PFSK-1 (cell line): ENCODE measurements at regions not wholly inside any gene's neighbourhood (a gene's known extent, or its start where the extent isn't known, plus 50 kb on each side); places are given as distances from the start of the nearest gene placed in this dataset.

ENCODE experiments used
- POLR2AphosphoS5 ChIP-seq: IDR thresholded peaks from 2 replicates; pipeline ENCODE4 v1.6.1; 2012; ENCODE audit warnings: low read depth, mild to moderate bottlenecking, control low read depth, low read length, moderate library complexity
- REST ChIP-seq, 2 experiments: IDR thresholded peaks; 2 replicates each; pipeline versions ENCODE4 v1.6.1 to v1.8.0; 2011 to 2012; ENCODE audit warnings: low read depth in 2 of 2, low read length in 2 of 2, control low read depth in 1 of 2, inconsistent platforms in 1 of 2, mild to moderate bottlenecking in 1 of 2, moderate library complexity in 1 of 2; ENCODE audit not compliant: insufficient read depth in 1 of 2
- SIN3A ChIP-seq: IDR thresholded peaks from 2 replicates; pipeline ENCODE4 v1.6.1; 2012; ENCODE audit warnings: mild to moderate bottlenecking, low read length, moderate library complexity, borderline replicate concordance; ENCODE audit not compliant: insufficient read depth
- TAF1 ChIP-seq: IDR thresholded peaks from 2 replicates; pipeline ENCODE4 v1.6.1; 2012; ENCODE audit warnings: low read length, control low read depth, borderline replicate concordance; ENCODE audit not compliant: insufficient read depth

GRCh38 chr4:63583561-63583960 lies 825.7 kb downstream of the TECRL start:
- TF ChIP-seq POLR2AphosphoS5 (no peak), TAF1 (no peak), SIN3A (no peak), REST (IDR thresholded peaks at IDR 0.05; ENCODE audit: insufficient read depth in 1 of 2, low read depth in 2 of 2, low read length in 2 of 2) (no peak)
